ENCODE measurements at regions not wholly inside any gene's neighbourhood (a gene's known extent, or its start where the extent isn't known, plus 50 kb on each side); places are given as distances from the start of the nearest gene placed in this dataset.

- H3K9me3 ChIP-seq: no peaks in the 10 kb centered on the region
- no peak overlapping the region for H3K4me3 ChIP-seq
- no peaks in the 10 kb centered on the region for H3K36me3 ChIP-seq
- H3K27ac ChIP-seq: no peak overlapping the region
- no peaks in the 10 kb centered on the region for H3K27me3 ChIP-seq
- TF ChIP-seq POLR2A (IDR thresholded peaks at IDR 0.05) (no peak), CTCF (IDR thresholded peaks at IDR 0.05) (no peak), EP300 (IDR thresholded peaks at IDR 0.05) (no peak), POLR2AphosphoS5 (IDR thresholded peaks at IDR 0.05) (no peak)
- no peaks in the 10 kb centered on the region for H3K4me1 ChIP-seq
- DNase-seq: no peak
- no peak for ATAC-seq (ENCODE audit: low FRiP score in 2 of 2)
Observed at GRCh38 chr14:66306101-66306500, 180.1 kb upstream of the CCDC196 start.

- Histone ChIP-seq H3K36me3 (no peaks in the 10 kb centered on the region), H3K4me3 (no peak overlapping the region), H3K27ac (no peak overlapping the region), H3K4me1 (no peaks in the 10 kb centered on the region), H3K9me3 (no peaks in the 10 kb centered on the region), H3K27me3 (no peaks in the 10 kb centered on the region)
- no peak for ATAC-seq (ENCODE audit: low FRiP score in 2 of 2)
- 41 to 68% methylated on average over 3 of the region's 3 CpGs for WGBS, 2 donors
- TF ChIP-seq POLR2AphosphoS5 (IDR thresholded peaks at IDR 0.05): no peak
- no peak for DNase-seq
Observed at GRCh38 chr14:66311058-66311457, 175.1 kb upstream of the CCDC196 start.

GRCh38 chr14:66311990-66312389 lies 174.2 kb upstream of the CCDC196 start:
- WGBS, 2 donors: 83% methylated on average over 5 of the region's 5 CpGs
- no peak for ATAC-seq (ENCODE audit: low FRiP score in 2 of 2)

DNA sequence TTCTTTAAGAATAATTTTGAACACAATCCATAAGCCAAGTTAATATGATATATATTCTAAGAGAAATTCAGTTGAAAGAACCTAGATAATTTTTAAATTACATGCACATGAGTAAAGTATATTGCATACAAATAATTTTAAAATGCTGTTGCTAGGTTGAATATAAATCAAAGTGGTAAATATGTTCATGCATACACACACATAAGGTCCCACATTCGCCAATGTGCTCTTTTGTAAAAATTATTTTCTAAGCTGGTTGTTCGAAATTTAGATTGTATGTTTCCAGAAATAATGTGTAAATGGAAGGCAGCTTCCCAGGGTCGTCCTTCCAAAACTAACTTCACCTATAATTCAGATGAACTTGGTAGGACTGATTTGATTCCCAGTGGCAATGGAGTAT lies 173.7 kb upstream of the CCDC196 start:
- peaks cover 0 to 5% (median 0%) of the 10 kb centered on the region in 4 donors for H3K9me3 ChIP-seq
- no peak overlapping the region for H3K4me3 ChIP-seq
- H3K27ac ChIP-seq: no peak overlapping the region
- DNase-seq (no peak), ATAC-seq (ENCODE audit: low FRiP score in 2 of 2) (no peak)
- WGBS, 2 donors: 85 to 89% methylated on average over 3 of the region's 3 CpGs
- no peaks in the 10 kb centered on the region for H3K36me3 ChIP-seq
- no peaks in the 10 kb centered on the region for H3K4me1 ChIP-seq
- H3K27me3 ChIP-seq: no peaks in the 10 kb centered on the region
- TF ChIP-seq POLR2A (IDR thresholded peaks at IDR 0.05) (no peak), POLR2AphosphoS5 (IDR thresholded peaks at IDR 0.05) (no peak), CTCF (IDR thresholded peaks at IDR 0.05) (no peak), EP300 (IDR thresholded peaks at IDR 0.05) (no peak)

More at GRCh38 chr14:66311990-66312389, 174.2 kb upstream of the CCDC196 start:
- Histone ChIP-seq H3K4me1 (no peaks in the 10 kb centered on the region), H3K9me3 (peaks cover 0 to 3% (median 0%) of the 10 kb centered on the region in 4 donors), H3K27me3 (no peaks in the 10 kb centered on the region), H3K4me3 (no peak overlapping the region), H3K36me3 (no peaks in the 10 kb centered on the region), H3K27ac (no peak overlapping the region)
- DNase-seq: no peak
- TF ChIP-seq CTCF (IDR thresholded peaks at IDR 0.05) (no peak), POLR2AphosphoS5 (IDR thresholded peaks at IDR 0.05) (no peak), POLR2A (IDR thresholded peaks at IDR 0.05) (no peak), EP300 (IDR thresholded peaks at IDR 0.05) (no peak)

DNA sequence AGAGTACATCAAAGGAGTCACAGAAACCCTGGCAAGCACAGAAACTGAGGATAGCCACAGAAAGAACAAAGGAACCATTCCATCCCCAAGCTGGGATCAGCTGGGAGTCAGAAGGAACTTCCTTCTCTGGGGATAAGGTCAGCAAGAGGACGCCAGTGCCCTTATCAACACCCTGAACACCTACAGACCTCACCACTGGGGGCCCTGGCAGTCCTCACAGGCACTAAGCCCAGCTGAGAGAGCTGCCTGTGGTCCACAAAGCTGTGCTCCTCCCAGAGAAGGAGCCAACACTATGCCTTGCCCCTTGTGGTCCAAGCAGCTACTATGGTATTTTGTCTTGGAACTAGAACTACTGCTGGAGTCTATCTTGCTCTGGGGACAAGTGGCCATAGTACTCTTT lies 171.1 kb upstream of the CCDC196 start:
- Histone ChIP-seq H3K9me3 (peaks cover 0 to 14% (median 0%) of the 10 kb centered on the region in 4 donors), H3K4me3 (no peak overlapping the region), H3K4me1 (no peaks in the 10 kb centered on the region), H3K27me3 (no peaks in the 10 kb centered on the region), H3K27ac (no peak overlapping the region), H3K36me3 (no peaks in the 10 kb centered on the region)
- no peak for ATAC-seq (ENCODE audit: low FRiP score in 2 of 2)
- no peak for DNase-seq
- TF ChIP-seq EP300 (IDR thresholded peaks at IDR 0.05) (no peak), POLR2A (IDR thresholded peaks at IDR 0.05) (no peak), POLR2AphosphoS5 (IDR thresholded peaks at IDR 0.05) (no peak), CTCF (IDR thresholded peaks at IDR 0.05) (no peak)
- 46 to 73% methylated on average over 1 of the region's 1 CpG for WGBS, 2 donors
